ENCODE measurements at regions not wholly inside any gene's neighbourhood (a gene's known extent, or its start where the extent isn't known, plus 50 kb on each side); places are given as distances from the start of the nearest gene placed in this dataset.

GRCh38 chr5:18314192-18314778, 680.0 kb downstream of the TAF11L14 start:
- no peaks in the 10 kb centered on the region for H3K36me3 ChIP-seq (ENCODE audit: control insufficient read depth in 2 of 2, insufficient read depth in 1 of 2, low read length in 2 of 2)
- TF ChIP-seq ZNF549 (tag by site-specific recombination; IDR thresholded peaks at IDR 0.05) = no peak
- no peak for TF ChIP-seq ZNF791 (tag by site-specific recombination; IDR thresholded peaks at IDR 0.05)
- TF ChIP-seq EGR2 (tag by site-specific recombination; IDR thresholded peaks at IDR 0.05; ENCODE audit: low read depth) = no peak
- peak; percentile 64 for TF ChIP-seq ZNF654 (tag by site-specific recombination; IDR thresholded peaks at IDR 0.05; ENCODE audit: low read depth)
- ChIA-PET CTCF (interaction anchor here (0.6 to 2.3 kb wide), 7 partner anchors 8 to 1099 kb away, joined by 3 to 22 read pairs (median 4); no protein-coding TSS in a partner anchor), POLR2A (no interaction called here)
- H3K27ac ChIP-seq (ENCODE audit: extremely low read depth, low read depth, low read length) = no peak overlapping the region
- H3K4me3 ChIP-seq (ENCODE audit: low read depth, low read length) = no peak overlapping the region
- no peaks in the 10 kb centered on the region for H3K4me1 ChIP-seq (ENCODE audit: control insufficient read depth, insufficient read depth, low read length)
- no peaks in the 10 kb centered on the region for H3K9me3 ChIP-seq (ENCODE audit: control insufficient read depth, insufficient read depth, low read depth, low read length)

GRCh38 chr5:18321262-18321942, 687.1 kb downstream of the TAF11L14 start:
- Histone ChIP-seq H3K4me1 (ENCODE audit: control insufficient read depth, insufficient read depth, low read length) (no peaks in the 10 kb centered on the region), H3K9me3 (ENCODE audit: control insufficient read depth, insufficient read depth, low read depth, low read length) (no peaks in the 10 kb centered on the region), H3K27ac (ENCODE audit: extremely low read depth, low read depth, low read length) (no peak overlapping the region), H3K4me3 (ENCODE audit: low read depth, low read length) (no peak overlapping the region), H3K36me3 (ENCODE audit: control insufficient read depth in 2 of 2, insufficient read depth in 1 of 2, low read length in 2 of 2) (no peaks in the 10 kb centered on the region)
- ChIA-PET CTCF (interaction anchor here (0.5 kb wide), 1 partner anchor 551 kb away, joined by 3 read pairs; no protein-coding TSS in a partner anchor), POLR2A (no interaction called here)
- no peak for TF ChIP-seq ZNF19 (tag by site-specific recombination; IDR thresholded peaks at IDR 0.05; ENCODE audit: low read depth)
- no peak for TF ChIP-seq ZNF404 (tag by site-specific recombination; IDR thresholded peaks at IDR 0.05)
- no peak for TF ChIP-seq GLI2 (tag by site-specific recombination; IDR thresholded peaks at IDR 0.05; ENCODE audit: borderline replicate concordance, low read depth)
- TF ChIP-seq ZNF585B (tag by site-specific recombination; IDR thresholded peaks at IDR 0.05) = no peak
- TF ChIP-seq ZNF843 (tag by site-specific recombination; IDR thresholded peaks at IDR 0.05) = no peak
- TF ChIP-seq ZNF16 (tag by site-specific recombination; IDR thresholded peaks at IDR 0.05; ENCODE audit: low read depth) = no peak
- no peak for TF ChIP-seq ZBTB6 (tag by site-specific recombination; IDR thresholded peaks at IDR 0.05)
- TF ChIP-seq ZNF148 (tag by site-specific recombination; IDR thresholded peaks at IDR 0.05; ENCODE audit: borderline replicate concordance) = no peak
- no peak for TF ChIP-seq ZBTB7A (tag by site-specific recombination; IDR thresholded peaks at IDR 0.05; ENCODE audit: low read depth)
- TF ChIP-seq ZBTB17 (tag by site-specific recombination; IDR thresholded peaks at IDR 0.05) = no peak
- TF ChIP-seq ZBTB1 (tag by site-specific recombination; IDR thresholded peaks at IDR 0.05) = no peak
- no peak for TF ChIP-seq ZNF600 (tag by site-specific recombination; IDR thresholded peaks at IDR 0.05)
- no peak for TF ChIP-seq ZBTB26 (tag by site-specific recombination; optimal IDR thresholded peaks at IDR 0.05)
- no peak for TF ChIP-seq ZNF140 (tag by site-specific recombination; IDR thresholded peaks at IDR 0.05)

All from HEK293 (cell line).